Activated naive CD8-positive, alpha-beta T cell treated with anti-CD3 and anti-CD28 coated beads for 36 hours (primary cell): ENCODE measurements at regions not wholly inside any gene's neighbourhood (a gene's known extent, or its start where the extent isn't known, plus 50 kb on each side); places are given as distances from the start of the nearest gene placed in this dataset.

Experiments
- DNase-seq: peaks from one replicate; pipeline ENCODE4 v3.0.0; 2021
- H3K27ac Mint-ChIP-seq: one replicate; pipeline ENCODE4 v1.8.0; 2022; ENCODE audit warnings: mild to moderate bottlenecking, moderate library complexity, mixed read lengths
- H3K27me3 Mint-ChIP-seq: one replicate; pipeline ENCODE4 v1.8.0; 2022; ENCODE audit warnings: mild to moderate bottlenecking, mixed read lengths
- H3K36me3 Mint-ChIP-seq: one replicate; pipeline ENCODE4 v1.8.0; 2021; ENCODE audit warnings: mild to moderate bottlenecking, mixed read lengths
- H3K4me1 Mint-ChIP-seq: one replicate; pipeline ENCODE4 v1.8.0; 2021; ENCODE audit warnings: mixed read lengths
- H3K4me3 Mint-ChIP-seq: one replicate; pipeline ENCODE4 v1.8.0; 2022; ENCODE audit warnings: mild to moderate bottlenecking, moderate library complexity, mixed read lengths
- H3K9me3 Mint-ChIP-seq: one replicate; pipeline ENCODE4 v1.8.0; 2022; ENCODE audit warnings: mixed read lengths

GRCh38 chr1:29677028-29678024 is 441.0 kb downstream of the PTPRU start:
- H3K4me1 Mint-ChIP-seq = no peaks in the 10 kb centered on the region
- H3K36me3 Mint-ChIP-seq = no peaks in the 10 kb centered on the region
- no peaks in the 10 kb centered on the region for H3K9me3 Mint-ChIP-seq
- no peak overlapping the region for H3K4me3 Mint-ChIP-seq
- no peaks in the 10 kb centered on the region for H3K27me3 Mint-ChIP-seq
- H3K27ac Mint-ChIP-seq = no peak overlapping the region
- no peak for DNase-seq

GRCh38 chr1:29676496-29676895 is 440.2 kb downstream of the PTPRU start:
- H3K36me3 Mint-ChIP-seq = no peaks in the 10 kb centered on the region
- H3K27me3 Mint-ChIP-seq = no peaks in the 10 kb centered on the region
- no peak for DNase-seq
- no peaks in the 10 kb centered on the region for H3K4me1 Mint-ChIP-seq
- H3K9me3 Mint-ChIP-seq = no peaks in the 10 kb centered on the region
- no peak overlapping the region for H3K4me3 Mint-ChIP-seq
- H3K27ac Mint-ChIP-seq = no peak overlapping the region

GRCh38 chr1:29675481-29676263 is 439.4 kb downstream of the PTPRU start:
- no peaks in the 10 kb centered on the region for H3K36me3 Mint-ChIP-seq
- no peak overlapping the region for H3K4me3 Mint-ChIP-seq
- no peaks in the 10 kb centered on the region for H3K9me3 Mint-ChIP-seq
- no peaks in the 10 kb centered on the region for H3K4me1 Mint-ChIP-seq
- H3K27me3 Mint-ChIP-seq = no peaks in the 10 kb centered on the region
- H3K27ac Mint-ChIP-seq = no peak overlapping the region
- no peak for DNase-seq

- DNase-seq = no peak
- no peaks in the 10 kb centered on the region for H3K9me3 Mint-ChIP-seq
- no peak overlapping the region for H3K4me3 Mint-ChIP-seq
- H3K4me1 Mint-ChIP-seq = no peaks in the 10 kb centered on the region
- no peak overlapping the region for H3K27ac Mint-ChIP-seq
- H3K27me3 Mint-ChIP-seq = peaks cover 5% of the 10 kb centered on the region
- H3K36me3 Mint-ChIP-seq = no peaks in the 10 kb centered on the region
Observed at GRCh38 chr1:29674627-29675326, 438.5 kb downstream of the PTPRU start.

GRCh38 chr1:29673669-29674626 is 437.6 kb downstream of the PTPRU start:
- no peak for DNase-seq
- H3K9me3 Mint-ChIP-seq = no peaks in the 10 kb centered on the region
- H3K27me3 Mint-ChIP-seq = peaks cover 5% of the 10 kb centered on the region
- no peak overlapping the region for H3K27ac Mint-ChIP-seq
- H3K4me1 Mint-ChIP-seq = no peaks in the 10 kb centered on the region
- H3K4me3 Mint-ChIP-seq = no peak overlapping the region
- H3K36me3 Mint-ChIP-seq = no peaks in the 10 kb centered on the region

- H3K27ac Mint-ChIP-seq = no peak overlapping the region
- no peak overlapping the region for H3K4me3 Mint-ChIP-seq
- H3K27me3 Mint-ChIP-seq = peaks cover 5% of the 10 kb centered on the region
- H3K4me1 Mint-ChIP-seq = no peaks in the 10 kb centered on the region
- no peak for DNase-seq
- no peaks in the 10 kb centered on the region for H3K9me3 Mint-ChIP-seq
- H3K36me3 Mint-ChIP-seq = no peaks in the 10 kb centered on the region
Observed at GRCh38 chr1:29673228-29673500, 436.8 kb downstream of the PTPRU start.

- H3K4me3 Mint-ChIP-seq = no peak overlapping the region
- H3K36me3 Mint-ChIP-seq = no peaks in the 10 kb centered on the region
Observed at GRCh38 chr1:29672416-29673227, 436.3 kb downstream of the PTPRU start.

GRCh38 chr1:29671446-29672356 is 435.4 kb downstream of the PTPRU start:
- H3K9me3 Mint-ChIP-seq = no peaks in the 10 kb centered on the region
- no peak for DNase-seq
- H3K4me3 Mint-ChIP-seq = no peak overlapping the region
- H3K27ac Mint-ChIP-seq = no peak overlapping the region
- H3K36me3 Mint-ChIP-seq = no peaks in the 10 kb centered on the region
- H3K27me3 Mint-ChIP-seq = peaks cover 5% of the 10 kb centered on the region
- H3K4me1 Mint-ChIP-seq = no peaks in the 10 kb centered on the region

More at GRCh38 chr1:29672416-29673227, 436.3 kb downstream of the PTPRU start:
- Mint-ChIP-seq H3K27ac (no peak overlapping the region), H3K4me1 (no peaks in the 10 kb centered on the region), H3K27me3 (peaks cover 5% of the 10 kb centered on the region), H3K9me3 (no peaks in the 10 kb centered on the region)
- no peak for DNase-seq

GRCh38 chr1:29670752-29671151 is 434.4 kb downstream of the PTPRU start:
- Mint-ChIP-seq H3K27me3 (peaks cover 9% of the 10 kb centered on the region), H3K4me3 (no peak overlapping the region), H3K27ac (no peak overlapping the region), H3K36me3 (no peaks in the 10 kb centered on the region), H3K4me1 (no peaks in the 10 kb centered on the region), H3K9me3 (no peaks in the 10 kb centered on the region)
- DNase-seq = no peak

- no peaks in the 10 kb centered on the region for H3K36me3 Mint-ChIP-seq
- no peaks in the 10 kb centered on the region for H3K4me1 Mint-ChIP-seq
- no peak overlapping the region for H3K4me3 Mint-ChIP-seq
- no peak for DNase-seq
- H3K27ac Mint-ChIP-seq = no peak overlapping the region
- H3K9me3 Mint-ChIP-seq = no peaks in the 10 kb centered on the region
- peaks cover 17% of the 10 kb centered on the region for H3K27me3 Mint-ChIP-seq
Observed at GRCh38 chr1:29669912-29670311, 433.6 kb downstream of the PTPRU start.

- no peaks in the 10 kb centered on the region for H3K9me3 Mint-ChIP-seq
- no peaks in the 10 kb centered on the region for H3K36me3 Mint-ChIP-seq
- H3K27ac Mint-ChIP-seq = no peak overlapping the region
- peaks cover 23% of the 10 kb centered on the region for H3K27me3 Mint-ChIP-seq
- H3K4me1 Mint-ChIP-seq = no peaks in the 10 kb centered on the region
- DNase-seq = no peak
- H3K4me3 Mint-ChIP-seq = no peak overlapping the region
Observed at GRCh38 chr1:29669158-29669871, 433.0 kb downstream of the PTPRU start.

GRCh38 chr1:29668551-29669157 is 432.3 kb downstream of the PTPRU start:
- Mint-ChIP-seq H3K4me3 (no peak overlapping the region), H3K27ac (no peak overlapping the region), H3K36me3 (no peaks in the 10 kb centered on the region), H3K27me3 (peaks cover 24% of the 10 kb centered on the region), H3K9me3 (no peaks in the 10 kb centered on the region), H3K4me1 (no peaks in the 10 kb centered on the region)
- DNase-seq = no peak
